ENCODE measurements at regions not wholly inside any gene's neighbourhood (a gene's known extent, or its start where the extent isn't known, plus 50 kb on each side); places are given as distances from the start of the nearest gene placed in this dataset.

DNA sequence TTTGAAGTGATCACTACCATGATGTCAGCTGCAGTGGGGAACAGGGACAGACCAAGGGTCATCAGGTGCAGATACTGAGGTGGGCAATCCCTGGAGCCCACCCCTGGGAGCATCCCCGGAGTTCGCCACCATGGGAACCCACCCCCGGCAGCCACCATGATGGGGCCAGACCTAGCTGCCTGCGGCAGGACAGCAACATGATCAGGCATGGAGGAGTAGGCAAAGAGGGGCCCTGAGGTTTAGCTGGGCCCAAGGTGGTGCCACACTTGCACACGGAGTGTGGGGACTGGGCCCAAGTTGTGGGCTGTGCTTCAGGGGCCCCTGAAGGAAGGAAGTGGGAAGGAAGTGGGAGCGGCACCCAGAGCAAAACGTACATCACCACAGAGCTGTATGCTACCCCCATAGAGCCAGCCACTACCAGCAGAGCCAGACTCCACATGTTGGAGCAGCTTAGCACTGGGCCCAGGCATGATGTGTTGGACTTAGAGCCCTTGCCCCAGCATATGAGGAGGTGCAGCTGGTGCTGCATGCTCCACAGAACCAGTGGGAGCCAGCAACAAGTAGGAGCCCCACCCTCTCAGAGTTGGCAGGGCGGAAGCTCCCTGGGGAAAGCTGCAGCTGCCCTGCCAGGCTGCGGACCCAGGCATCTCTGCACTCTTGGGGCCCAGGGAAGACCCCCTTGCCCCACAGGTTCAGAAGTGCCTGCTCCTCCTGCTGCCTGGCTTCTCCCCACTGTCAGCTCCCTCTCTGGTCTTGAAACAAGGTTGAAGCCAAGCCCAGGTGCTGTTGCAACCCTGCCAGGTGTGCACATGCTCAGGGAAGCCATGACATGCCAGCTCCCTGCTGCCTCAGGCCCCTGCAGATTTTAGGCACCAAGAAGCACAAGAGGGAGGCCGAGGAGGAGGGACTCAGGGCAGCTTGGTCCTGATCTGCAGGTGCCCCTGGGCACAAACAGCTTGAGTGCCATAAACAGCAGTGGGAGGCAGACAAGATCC, 515.3 kb downstream of the ZBBX start (continued):
- no peak for TF ChIP-seq RERE (CRISPR knock-in tag; IDR thresholded peaks at IDR 0.05; ENCODE audit: borderline replicate concordance)
- TF ChIP-seq IRF9 (tag; IDR thresholded peaks at IDR 0.05) = no peak
- TF ChIP-seq RBM39 (optimal IDR thresholded peaks at IDR 0.05; ENCODE audit: low read depth, low read length) = no peak

Measured in K562 (cell line).